ENCODE measurements at regions not wholly inside any gene's neighbourhood (a gene's known extent, or its start where the extent isn't known, plus 50 kb on each side); places are given as distances from the start of the nearest gene placed in this dataset.

DNA sequence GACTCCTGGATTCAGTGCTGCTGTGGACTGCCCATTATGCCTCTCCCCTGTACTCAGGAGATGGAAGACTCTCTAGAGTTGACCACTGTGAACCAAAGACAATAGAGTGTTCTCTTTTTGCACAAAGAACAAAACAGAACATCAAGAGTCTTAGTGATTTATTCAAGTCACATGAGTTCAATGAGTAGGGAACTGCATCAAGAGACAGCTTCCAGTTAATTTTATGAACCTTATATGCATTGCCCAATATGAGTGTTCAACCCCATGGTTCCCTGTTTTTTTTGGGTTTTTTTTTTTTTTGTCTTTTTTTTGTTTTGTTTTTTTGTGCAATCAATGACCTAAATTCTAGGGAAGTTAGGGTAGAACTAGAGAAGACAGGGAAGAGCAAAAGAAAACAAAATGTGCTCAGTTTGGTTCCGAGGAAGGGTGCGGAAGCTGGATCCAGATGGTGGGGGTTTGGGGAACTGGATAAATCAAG lies 224.3 kb downstream of the MAFB start:
- ATAC-seq: no peak
- POLR2A ChIA-PET (ENCODE audit: unreplicated experiment): no interaction called here
- TF ChIP-seq EZH2phosphoT487 (IDR thresholded peaks at IDR 0.05; ENCODE audit: borderline replicate concordance, low read length) (no peak), EZH2 (IDR thresholded peaks at IDR 0.05; ENCODE audit: low read length, unreplicated experiment) (no peak), CTCF (conservative IDR thresholded peaks at IDR 0.05; ENCODE audit: low read depth, low read length) (no peak)
- Histone ChIP-seq H3K4me2 (ENCODE audit: low read length) (no peak overlapping the region), H3K4me3 (ENCODE audit: low read length) (no peak overlapping the region), H3K27ac (ENCODE audit: low read length) (no peak overlapping the region), H3F3A (ENCODE audit: low read length, unreplicated experiment) (no peaks in the 10 kb centered on the region), H3K9me3 (ENCODE audit: low read length) (0 out of 2 replicates have a peak, but pooled peaks cover 3% of the 10 kb centered on the region), H4K20me1 (ENCODE audit: low read length) (no peaks in the 10 kb centered on the region), H3K36me3 (ENCODE audit: low read depth, low read length) (no peaks in the 10 kb centered on the region), H3K9ac (ENCODE audit: low read length) (no peak overlapping the region), H3K79me2 (ENCODE audit: low read length) (no peaks in the 10 kb centered on the region), H3K4me1 (ENCODE audit: insufficient read depth, low read length) (no peaks in the 10 kb centered on the region), H3K9me2 (replicated peaks; ENCODE audit: low read length) (no peaks in the 10 kb centered on the region), H3K27me3 (ENCODE audit: low read length) (no peaks in the 10 kb centered on the region), H2AFZ (ENCODE audit: low read length) (no peak overlapping the region)
- intact Hi-C loops (cut with micrococcal nuclease): no loop called here
- CTCF ChIA-PET: no interaction called here
- no TSS peak for BruUV-seq (replicated peaks)
- no peak for DNase-seq

DNA sequence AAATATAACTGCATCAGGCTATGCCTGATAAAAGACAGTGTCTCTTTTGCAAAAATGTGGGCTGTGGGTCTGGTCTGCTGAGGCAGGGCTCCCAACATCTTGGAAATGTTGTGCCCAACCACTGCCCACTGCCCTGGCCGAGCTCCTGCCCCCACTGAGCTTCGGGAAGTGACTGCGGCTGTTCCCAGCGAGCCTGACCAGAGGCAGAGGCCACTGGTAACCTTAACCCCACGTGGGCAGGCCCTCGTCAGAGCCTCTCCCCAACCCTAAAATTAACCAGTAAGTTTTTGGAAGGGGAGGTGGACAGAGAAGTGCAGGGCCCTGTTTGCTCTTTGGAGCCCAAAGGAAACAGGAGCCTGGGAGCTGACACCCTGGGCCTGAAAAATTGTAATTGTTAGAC lies 225.9 kb downstream of the MAFB start:
- no peaks in the 10 kb centered on the region for H3K4me1 ChIP-seq (ENCODE audit: insufficient read depth, low read length)
- H3K9me2 ChIP-seq (replicated peaks; ENCODE audit: low read length): no peaks in the 10 kb centered on the region
- DNase-seq (no peak), ATAC-seq (no peak)
- no peaks in the 10 kb centered on the region for H3K27me3 ChIP-seq (ENCODE audit: low read length)
- intact Hi-C loops (cut with micrococcal nuclease): no loop called here
- no peaks in the 10 kb centered on the region for H3K79me2 ChIP-seq (ENCODE audit: low read length)
- H3K36me3 ChIP-seq (ENCODE audit: low read depth, low read length): no peaks in the 10 kb centered on the region
- no TSS peak for BruUV-seq (replicated peaks)
- CTCF ChIA-PET: no interaction called here
- no peak overlapping the region for H3K4me3 ChIP-seq (ENCODE audit: low read length)
- no peak overlapping the region for H3K4me2 ChIP-seq (ENCODE audit: low read length)
- H3K9me3 ChIP-seq (ENCODE audit: low read length): 0 out of 2 replicates have a peak, but pooled peaks cover 3% of the 10 kb centered on the region
- no peak overlapping the region for H3K9ac ChIP-seq (ENCODE audit: low read length)
- H2AFZ ChIP-seq (ENCODE audit: low read length): no peak overlapping the region
- H4K20me1 ChIP-seq (ENCODE audit: low read length): no peaks in the 10 kb centered on the region
- H3K27ac ChIP-seq (ENCODE audit: low read length): no peak overlapping the region
- TF ChIP-seq EZH2phosphoT487 (IDR thresholded peaks at IDR 0.05; ENCODE audit: borderline replicate concordance, low read length) (no peak), CTCF (conservative IDR thresholded peaks at IDR 0.05; ENCODE audit: low read depth, low read length) (no peak), EZH2 (IDR thresholded peaks at IDR 0.05; ENCODE audit: low read length, unreplicated experiment) (no peak)
- POLR2A ChIA-PET (ENCODE audit: unreplicated experiment): no interaction called here
- no peaks in the 10 kb centered on the region for H3F3A ChIP-seq (ENCODE audit: low read length, unreplicated experiment)

DNA sequence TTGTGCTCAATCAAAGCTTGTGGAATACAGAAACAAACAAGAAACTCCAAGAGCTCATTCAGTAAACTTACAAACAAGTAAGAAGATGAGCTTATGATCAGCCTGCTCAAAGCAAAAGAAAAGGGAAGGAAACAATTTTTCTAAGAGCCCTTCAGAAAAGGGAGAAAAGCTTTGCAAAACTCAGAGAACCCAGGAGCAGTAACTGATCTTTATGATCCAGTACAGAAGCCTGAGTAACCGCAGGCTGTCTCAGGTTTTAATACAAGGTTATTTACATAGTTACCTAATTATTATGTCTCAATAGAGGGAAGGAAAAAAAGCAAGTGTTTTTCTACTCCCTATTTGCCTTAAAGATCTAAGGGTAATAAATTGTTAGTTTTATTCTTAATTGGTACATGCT lies 226.5 kb downstream of the MAFB start:
- BruUV-seq (replicated peaks): no TSS peak
- Histone ChIP-seq H3K4me2 (ENCODE audit: low read length) (no peak overlapping the region), H3K4me1 (ENCODE audit: insufficient read depth, low read length) (no peaks in the 10 kb centered on the region), H3K27me3 (ENCODE audit: low read length) (no peaks in the 10 kb centered on the region), H3F3A (ENCODE audit: low read length, unreplicated experiment) (no peaks in the 10 kb centered on the region), H3K27ac (ENCODE audit: low read length) (no peak overlapping the region), H3K9me2 (replicated peaks; ENCODE audit: low read length) (no peaks in the 10 kb centered on the region), H2AFZ (ENCODE audit: low read length) (no peak overlapping the region), H3K9me3 (ENCODE audit: low read length) (0 out of 2 replicates have a peak, but pooled peaks cover 3% of the 10 kb centered on the region), H4K20me1 (ENCODE audit: low read length) (no peaks in the 10 kb centered on the region), H3K79me2 (ENCODE audit: low read length) (no peaks in the 10 kb centered on the region), H3K4me3 (ENCODE audit: low read length) (no peak overlapping the region), H3K36me3 (ENCODE audit: low read depth, low read length) (no peaks in the 10 kb centered on the region), H3K9ac (ENCODE audit: low read length) (no peak overlapping the region)
- no peak for DNase-seq
- CTCF ChIA-PET: no interaction called here
- TF ChIP-seq EZH2phosphoT487 (IDR thresholded peaks at IDR 0.05; ENCODE audit: borderline replicate concordance, low read length): no peak
- POLR2A ChIA-PET (ENCODE audit: unreplicated experiment): no interaction called here
- ATAC-seq: no peak
- intact Hi-C loops (cut with micrococcal nuclease): no loop called here
